ENCODE measurements at regions not wholly inside any gene's neighbourhood (a gene's known extent, or its start where the extent isn't known, plus 50 kb on each side); places are given as distances from the start of the nearest gene placed in this dataset.
A peak's percentile ranks its signal among the peaks of the same experiment; 100 is the strongest.

DNA sequence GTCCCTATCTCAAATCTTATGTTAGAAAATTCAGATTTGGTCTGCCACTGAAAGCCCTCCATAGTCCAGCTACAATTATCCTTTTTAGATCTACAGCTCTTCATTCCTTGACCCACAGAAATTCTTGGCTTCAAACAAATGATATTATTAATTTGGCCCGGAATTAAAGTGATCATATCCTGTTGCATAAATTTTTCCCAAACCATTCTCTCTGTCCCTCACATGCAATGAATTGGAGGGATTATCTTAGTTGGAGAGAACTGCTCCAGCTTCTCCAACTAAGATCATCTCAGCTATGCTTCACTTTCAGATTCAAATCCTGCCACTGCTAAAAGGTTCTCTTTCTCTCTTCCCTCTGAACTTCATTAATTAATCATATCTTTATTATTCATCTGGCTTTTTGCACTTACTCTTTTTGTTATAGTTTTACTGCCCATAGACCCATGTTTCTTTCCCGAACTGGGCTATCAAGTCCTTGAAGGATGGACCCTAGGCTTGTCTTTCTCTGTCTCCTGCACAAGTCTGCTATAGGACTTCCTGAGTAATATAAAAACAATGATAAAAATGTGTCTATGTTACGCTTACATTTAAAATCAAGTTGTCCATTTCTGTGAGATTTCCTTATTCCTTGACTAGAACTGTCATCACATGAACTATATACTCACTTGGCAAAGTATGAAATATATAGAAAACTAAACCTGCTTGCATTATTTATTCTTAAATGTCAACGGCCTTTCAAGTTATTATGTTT is 493.9 kb upstream of the MARCKS start:
- no peak overlapping the region for H3K4me3 ChIP-seq
- WGBS, 2 donors, result 89 to 92% methylated on average over 4 of the region's 4 CpGs
- H3K27me3 ChIP-seq, result no peaks in the 10 kb centered on the region
- H3K27ac ChIP-seq, result no peak overlapping the region
- H3K36me3 ChIP-seq, result no peaks in the 10 kb centered on the region
- no peak for TF ChIP-seq POLR2A (IDR thresholded peaks at IDR 0.05)
- TF ChIP-seq EP300 (IDR thresholded peaks at IDR 0.05), result no peak
- TF ChIP-seq CTCF (IDR thresholded peaks at IDR 0.05), result no peak
- TF ChIP-seq POLR2AphosphoS5 (IDR thresholded peaks at IDR 0.05), result no peak
- no peak for DNase-seq
- H3K9me3 ChIP-seq, result no peaks in the 10 kb centered on the region
- H3K4me1 ChIP-seq, result no peaks in the 10 kb centered on the region
- no peak for ATAC-seq (ENCODE audit: low FRiP score in 2 of 2)

DNA sequence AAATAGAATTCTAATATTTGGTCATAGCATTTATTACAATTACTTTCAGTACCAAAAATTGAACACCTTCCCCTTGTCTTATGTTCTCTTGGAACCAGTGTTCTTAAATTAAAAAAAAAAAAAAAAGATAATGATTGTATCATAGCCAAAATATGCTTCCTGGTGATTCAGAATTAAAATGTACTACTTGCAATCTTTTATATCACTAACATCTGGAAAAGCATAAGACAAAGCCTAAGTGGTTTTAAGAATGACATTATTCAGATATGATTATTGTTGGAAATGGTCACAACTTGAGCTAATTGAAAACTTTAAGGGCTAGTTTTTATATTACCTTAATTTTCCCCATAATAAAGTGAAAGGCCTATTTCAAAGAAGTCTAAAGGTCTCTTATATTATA is 493.3 kb upstream of the MARCKS start:
- no peaks in the 10 kb centered on the region for H3K27me3 ChIP-seq
- no peaks in the 10 kb centered on the region for H3K4me1 ChIP-seq
- no peak for TF ChIP-seq EP300 (IDR thresholded peaks at IDR 0.05)
- no peak for TF ChIP-seq POLR2AphosphoS5 (IDR thresholded peaks at IDR 0.05)
- TF ChIP-seq CTCF (IDR thresholded peaks at IDR 0.05), result no peak
- TF ChIP-seq POLR2A (IDR thresholded peaks at IDR 0.05), result no peak
- no peak overlapping the region for H3K4me3 ChIP-seq
- H3K9me3 ChIP-seq, result no peaks in the 10 kb centered on the region
- ATAC-seq (ENCODE audit: low FRiP score in 2 of 2) (no peak), DNase-seq (no peak)
- no peak overlapping the region for H3K27ac ChIP-seq
- H3K36me3 ChIP-seq, result no peaks in the 10 kb centered on the region

DNA sequence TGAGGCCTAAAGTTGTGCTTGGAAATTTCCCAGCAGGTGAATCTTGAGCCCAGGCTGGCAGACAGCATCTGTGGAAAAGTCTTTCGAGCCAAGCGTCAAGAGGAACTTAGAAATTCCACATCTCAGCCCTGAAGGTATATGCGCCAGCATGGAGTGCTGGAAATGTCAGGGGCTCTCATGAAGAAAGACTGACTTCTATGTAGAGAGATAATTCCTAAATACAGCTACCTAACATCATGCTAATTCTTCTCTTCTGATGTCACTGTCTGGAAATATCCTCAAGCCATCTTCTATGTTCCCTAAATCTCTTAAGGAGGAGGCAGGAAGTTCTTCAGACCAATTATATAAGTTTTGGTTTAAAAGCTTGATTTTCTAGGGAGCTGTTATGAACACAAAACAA is 492.4 kb upstream of the MARCKS start:
- WGBS, 2 donors, result 94 to 95% methylated on average over 3 of the region's 3 CpGs
- Histone ChIP-seq H3K27me3 (no peaks in the 10 kb centered on the region), H3K4me3 (no peak overlapping the region), H3K9me3 (no peaks in the 10 kb centered on the region), H3K4me1 (no peaks in the 10 kb centered on the region), H3K36me3 (no peaks in the 10 kb centered on the region), H3K27ac (no peak overlapping the region)
- TF ChIP-seq CTCF (IDR thresholded peaks at IDR 0.05) (no peak), POLR2A (IDR thresholded peaks at IDR 0.05) (no peak), POLR2AphosphoS5 (IDR thresholded peaks at IDR 0.05) (no peak), EP300 (IDR thresholded peaks at IDR 0.05) (no peak)
- DNase-seq (no peak), ATAC-seq (ENCODE audit: low FRiP score in 2 of 2) (peak in 1 of 2 donors; percentile 32)

DNA sequence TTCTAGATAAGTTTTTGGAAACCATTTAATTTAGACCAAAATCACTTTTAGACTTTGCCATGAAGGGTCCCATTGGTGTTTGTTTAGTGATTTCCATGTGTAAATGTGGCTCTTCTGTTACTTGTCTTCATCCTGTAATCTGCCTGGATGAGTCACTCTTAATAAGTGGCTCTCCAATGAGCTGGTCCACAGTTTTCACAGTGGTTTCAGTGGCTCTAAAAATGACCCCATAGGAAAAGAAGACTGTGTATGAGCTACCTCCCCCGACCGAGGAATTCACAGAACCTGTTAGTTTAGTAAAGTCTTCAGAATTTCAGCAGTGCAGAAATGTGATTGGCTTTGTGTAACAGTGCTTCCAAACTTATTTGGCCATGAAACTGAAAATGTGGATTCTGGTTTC is 492.0 kb upstream of the MARCKS start:
- Histone ChIP-seq H3K9me3 (no peaks in the 10 kb centered on the region), H3K4me3 (no peak overlapping the region), H3K27ac (no peak overlapping the region), H3K27me3 (no peaks in the 10 kb centered on the region), H3K4me1 (no peaks in the 10 kb centered on the region), H3K36me3 (no peaks in the 10 kb centered on the region)
- ATAC-seq (ENCODE audit: low FRiP score in 2 of 2), result peak in 1 of 2 donors; percentile 43
- DNase-seq, result no peak
- TF ChIP-seq POLR2A (IDR thresholded peaks at IDR 0.05) (no peak), POLR2AphosphoS5 (IDR thresholded peaks at IDR 0.05) (no peak), CTCF (IDR thresholded peaks at IDR 0.05) (no peak), EP300 (IDR thresholded peaks at IDR 0.05) (no peak)
- WGBS, 2 donors, result 71 to 76% methylated on average over 2 of the region's 2 CpGs

DNA sequence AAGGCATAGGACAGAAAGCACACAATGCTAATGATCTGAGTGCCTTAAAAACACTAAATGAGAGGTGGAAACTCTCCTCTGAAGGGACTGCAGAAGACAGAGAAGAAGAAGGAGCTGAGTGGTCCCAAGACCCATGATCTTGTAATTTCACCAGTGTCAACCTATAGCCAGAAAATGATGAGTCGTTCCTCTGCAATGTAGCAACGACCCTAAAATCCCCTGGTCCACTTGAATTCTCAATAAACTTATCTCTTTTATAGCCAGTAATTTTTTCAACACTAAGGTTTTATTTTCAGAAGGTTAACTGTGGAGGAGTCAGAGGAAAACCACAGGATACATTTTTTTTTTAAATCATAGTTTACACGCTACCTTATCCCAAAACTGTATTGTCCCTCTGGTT is 490.6 kb upstream of the MARCKS start:
- TF ChIP-seq POLR2A (IDR thresholded peaks at IDR 0.05), result no peak
- TF ChIP-seq POLR2AphosphoS5 (IDR thresholded peaks at IDR 0.05), result no peak
- TF ChIP-seq EP300 (IDR thresholded peaks at IDR 0.05), result no peak
- TF ChIP-seq CTCF (IDR thresholded peaks at IDR 0.05), result no peak
- WGBS, 2 donors, result 82 to 88% methylated on average over 3 of the region's 3 CpGs

More for the DNA sequence above, 490.6 kb upstream of the MARCKS start:
- ATAC-seq (ENCODE audit: low FRiP score in 2 of 2) (no peak), DNase-seq (no peak)
- Histone ChIP-seq H3K9me3 (no peaks in the 10 kb centered on the region), H3K27ac (no peak overlapping the region), H3K27me3 (no peaks in the 10 kb centered on the region), H3K4me3 (no peak overlapping the region), H3K36me3 (no peaks in the 10 kb centered on the region), H3K4me1 (no peaks in the 10 kb centered on the region)
